KOPT-K1 (cell line): ENCODE measurements at regions not wholly inside any gene's neighbourhood (a gene's known extent, or its start where the extent isn't known, plus 50 kb on each side); places are given as distances from the start of the nearest gene placed in this dataset.

ENCODE experiments used
- H3K27ac ChIP-seq: fragments of 200-600 bp; sonication (generic); 2 replicates; pipeline ENCODE4 v1.5.1; 2016; ENCODE audit warnings: antibody characterized with exemption, mild to moderate bottlenecking, low read depth, low read length; ENCODE audit not compliant: poor library complexity, severe bottlenecking
- H3K36me3 ChIP-seq: fragments of 200-600 bp; sonication (generic); 2 replicates; pipeline ENCODE4 v1.5.1; 2017; ENCODE audit warnings: antibody characterized with exemption, mild to moderate bottlenecking, low read length, moderate library complexity; ENCODE audit not compliant: insufficient read depth
- H3K9me3 ChIP-seq: fragments of 200-600 bp; sonication (generic); 2 replicates; pipeline ENCODE4 v1.5.1; 2017; ENCODE audit warnings: antibody characterized with exemption, low read length, mild to moderate bottlenecking; ENCODE audit not compliant: insufficient read depth, poor library complexity, severe bottlenecking

- Histone ChIP-seq H3K27ac (no peak overlapping the region), H3K36me3 (no peaks in the 10 kb centered on the region), H3K9me3 (no peaks in the 10 kb centered on the region)
Observed at GRCh38 chr3:94961423-94962100, 898.7 kb downstream of the NSUN3 start.

- H3K36me3 ChIP-seq = no peaks in the 10 kb centered on the region
- no peaks in the 10 kb centered on the region for H3K9me3 ChIP-seq
Observed at GRCh38 chr3:94965867-94966475, 903.1 kb downstream of the NSUN3 start.

GRCh38 chr3:94967196-94967595, 904.3 kb downstream of the NSUN3 start:
- Histone ChIP-seq H3K27ac (no peak overlapping the region), H3K36me3 (no peaks in the 10 kb centered on the region), H3K9me3 (no peaks in the 10 kb centered on the region)

More at GRCh38 chr3:94965867-94966475, 903.1 kb downstream of the NSUN3 start:
- H3K27ac ChIP-seq = no peak overlapping the region

GRCh38 chr3:94968519-94968918, 905.7 kb downstream of the NSUN3 start:
- Histone ChIP-seq H3K36me3 (no peaks in the 10 kb centered on the region), H3K9me3 (no peaks in the 10 kb centered on the region)

GRCh38 chr3:94972066-94972465, 909.2 kb downstream of the NSUN3 start:
- H3K36me3 ChIP-seq = no peaks in the 10 kb centered on the region
- H3K27ac ChIP-seq = no peak overlapping the region
- no peaks in the 10 kb centered on the region for H3K9me3 ChIP-seq

More at GRCh38 chr3:94968519-94968918, 905.7 kb downstream of the NSUN3 start:
- H3K27ac ChIP-seq = no peak overlapping the region

GRCh38 chr3:94978084-94978483, 915.2 kb downstream of the NSUN3 start:
- Histone ChIP-seq H3K27ac (no peak overlapping the region), H3K9me3 (no peaks in the 10 kb centered on the region), H3K36me3 (no peaks in the 10 kb centered on the region)

- H3K9me3 ChIP-seq = no peaks in the 10 kb centered on the region
- H3K27ac ChIP-seq = no peak overlapping the region
- H3K36me3 ChIP-seq = no peaks in the 10 kb centered on the region
Observed at GRCh38 chr3:94985778-94986177, 922.9 kb downstream of the NSUN3 start.

- Histone ChIP-seq H3K36me3 (no peaks in the 10 kb centered on the region), H3K27ac (no peak overlapping the region), H3K9me3 (no peaks in the 10 kb centered on the region)
Observed at GRCh38 chr3:94990952-94991705, 928.3 kb downstream of the NSUN3 start.

- Histone ChIP-seq H3K36me3 (no peaks in the 10 kb centered on the region), H3K27ac (no peak overlapping the region), H3K9me3 (no peaks in the 10 kb centered on the region)
Observed at GRCh38 chr3:94996743-94997142, 933.9 kb downstream of the NSUN3 start.

GRCh38 chr3:95002438-95003046, 939.7 kb downstream of the NSUN3 start:
- Histone ChIP-seq H3K9me3 (no peaks in the 10 kb centered on the region), H3K36me3 (no peaks in the 10 kb centered on the region), H3K27ac (no peak overlapping the region)

- H3K27ac ChIP-seq = no peak overlapping the region
- no peaks in the 10 kb centered on the region for H3K36me3 ChIP-seq
Observed at GRCh38 chr3:95028688-95029087, 965.8 kb downstream of the NSUN3 start.

GRCh38 chr3:95029644-95030043, 966.8 kb downstream of the NSUN3 start:
- H3K9me3 ChIP-seq = no peaks in the 10 kb centered on the region
- no peaks in the 10 kb centered on the region for H3K36me3 ChIP-seq
- no peak overlapping the region for H3K27ac ChIP-seq

More at GRCh38 chr3:95028688-95029087, 965.8 kb downstream of the NSUN3 start:
- no peaks in the 10 kb centered on the region for H3K9me3 ChIP-seq

- Histone ChIP-seq H3K27ac (no peak overlapping the region), H3K9me3 (no peaks in the 10 kb centered on the region), H3K36me3 (no peaks in the 10 kb centered on the region)
Observed at GRCh38 chr3:95036526-95037021, 973.7 kb downstream of the NSUN3 start.

- Histone ChIP-seq H3K9me3 (no peaks in the 10 kb centered on the region), H3K36me3 (no peaks in the 10 kb centered on the region), H3K27ac (no peak overlapping the region)
Observed at GRCh38 chr3:95037097-95037496, 974.2 kb downstream of the NSUN3 start.

- no peaks in the 10 kb centered on the region for H3K9me3 ChIP-seq
- no peak overlapping the region for H3K27ac ChIP-seq
- H3K36me3 ChIP-seq = no peaks in the 10 kb centered on the region
Observed at GRCh38 chr3:95037927-95038326, 975.1 kb downstream of the NSUN3 start.
